AG04449 (cell line): ENCODE measurements at regions not wholly inside any gene's neighbourhood (a gene's known extent, or its start where the extent isn't known, plus 50 kb on each side); places are given as distances from the start of the nearest gene placed in this dataset.
"Not testable (repeated sequence)": the region's sequence is repeated elsewhere in the genome, so short reads cannot be mapped to it uniquely, and the experiment has no call there.

Experiments
- CTCF ChIA-PET: fragments of 350-600 bp; formaldehyde crosslinking; extraction: SDS; loops from one replicate; lab custom pipeline; 2021; ENCODE audit warnings: antibody characterized with exemption; lab: Yijun Ruan, JAX
- POLR2A ChIA-PET: fragments of 400-600, 350-600 bp; formaldehyde crosslinking; extraction: SDS; loops from one replicate; lab custom pipeline; 2020; ENCODE audit warnings: antibody characterized with exemption, inconsistent platforms; lab: Yijun Ruan, JAX
- DNase-seq: peaks from one replicate; pipeline ENCODE4 v3.0.0-alpha.2; 2010; ENCODE audit warnings: low read depth, low spot score
- H3K4me3 ChIP-seq: 2 replicates; pipeline ENCODE4 v1.5.1; 2011; ENCODE audit warnings: low read depth, mild to moderate bottlenecking, control low read depth, low read length
- CTCF ChIP-seq: IDR thresholded peaks from one replicate; pipeline ENCODE4 v1.5.1; 2011; ENCODE audit warnings: mild to moderate bottlenecking, moderate library complexity, low read length, control low read depth, inconsistent platforms; ENCODE audit not compliant: insufficient read depth; ENCODE audit errors: missing control alignments

GRCh38 chr9:136603216-136603615 lies 57.4 kb upstream of the NOTCH1 start:
- TF ChIP-seq CTCF: no peak
- DNase-seq: no peak
- CTCF ChIA-PET: interaction anchor here (1.0 to 2.2 kb wide), 2 partner anchors 16 to 115 kb away, joined by 3 to 5 read pairs; no protein-coding TSS in a partner anchor
- POLR2A ChIA-PET: interaction anchor here (1.0 kb wide), 1 partner anchor 125 kb away, joined by 3 read pairs; no protein-coding TSS in a partner anchor
- no peak overlapping the region for H3K4me3 ChIP-seq

GRCh38 chr9:136602193-136602885 lies 56.5 kb upstream of the NOTCH1 start:
- no peak for DNase-seq
- TF ChIP-seq CTCF: no peak
- POLR2A ChIA-PET: interaction anchor here (1.0 kb wide), 1 partner anchor 126 kb away, joined by 3 read pairs; no protein-coding TSS in a partner anchor
- CTCF ChIA-PET: interaction anchor here (2.2 kb wide), 1 partner anchor 114 kb away, joined by 5 read pairs; no protein-coding TSS in a partner anchor
- no peak overlapping the region for H3K4me3 ChIP-seq

- POLR2A ChIA-PET, CTCF ChIA-PET, DNase-seq, H3K4me3 ChIP-seq: not testable (repeated sequence)
These were observed 55.6 kb upstream of the NOTCH1 start for GRCh38 chr9:136601250-136601973.

- no peak for TF ChIP-seq CTCF
- no peak for DNase-seq
- POLR2A ChIA-PET: no interaction called here
- CTCF ChIA-PET: no interaction called here
- H3K4me3 ChIP-seq: no peak overlapping the region
These were observed 54.2 kb upstream of the NOTCH1 start for GRCh38 chr9:136599811-136600660.

- no peak for TF ChIP-seq CTCF
- POLR2A ChIA-PET: no interaction called here
- no peak overlapping the region for H3K4me3 ChIP-seq
- CTCF ChIA-PET: no interaction called here
- no peak for DNase-seq
These were observed 53.3 kb upstream of the NOTCH1 start for GRCh38 chr9:136599074-136599531.

- POLR2A ChIA-PET, CTCF ChIA-PET, DNase-seq, H3K4me3 ChIP-seq: not testable (repeated sequence)
These were observed 52.7 kb upstream of the NOTCH1 start for GRCh38 chr9:136598390-136599073.
